NCI-H2196 treated with DMSO at 0.1 percent for 48 hours (cell line): ENCODE measurements at regions not wholly inside any gene's neighbourhood (a gene's known extent, or its start where the extent isn't known, plus 50 kb on each side); places are given as distances from the start of the nearest gene placed in this dataset.
"Not testable (repeated sequence)": the region's sequence is repeated elsewhere in the genome, so short reads cannot be mapped to it uniquely, and the experiment has no call there.

Source experiments
- DNase-seq: peaks from one replicate; lab custom pipeline; 2025; ENCODE audit not compliant: unreplicated experiment; lab: John Stamatoyannopoulos, UW

DNA sequence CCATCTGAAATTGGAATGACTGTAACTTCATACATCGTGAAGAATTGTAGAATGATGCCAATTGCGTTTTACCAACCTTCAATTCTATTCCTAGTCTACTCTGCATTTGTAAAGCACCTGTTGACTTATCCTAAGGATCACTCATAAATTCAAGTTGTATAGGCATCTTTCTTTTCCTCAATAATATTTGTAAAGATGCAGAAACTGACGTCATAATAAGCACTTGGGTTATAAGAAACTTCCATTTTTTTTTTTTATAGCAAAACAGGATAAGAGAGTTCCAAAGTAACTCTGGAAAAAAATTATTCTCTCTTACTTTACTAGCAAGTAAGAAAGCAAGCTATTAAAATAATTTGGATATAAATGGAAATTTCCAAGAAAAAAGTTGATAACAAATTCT is 1377.4 kb upstream of the ACVR2A start:
- no peak for DNase-seq

- DNase-seq = no peak
Observed at GRCh38 chr2:146465460-146465859, 1379.4 kb upstream of the ACVR2A start.

DNA sequence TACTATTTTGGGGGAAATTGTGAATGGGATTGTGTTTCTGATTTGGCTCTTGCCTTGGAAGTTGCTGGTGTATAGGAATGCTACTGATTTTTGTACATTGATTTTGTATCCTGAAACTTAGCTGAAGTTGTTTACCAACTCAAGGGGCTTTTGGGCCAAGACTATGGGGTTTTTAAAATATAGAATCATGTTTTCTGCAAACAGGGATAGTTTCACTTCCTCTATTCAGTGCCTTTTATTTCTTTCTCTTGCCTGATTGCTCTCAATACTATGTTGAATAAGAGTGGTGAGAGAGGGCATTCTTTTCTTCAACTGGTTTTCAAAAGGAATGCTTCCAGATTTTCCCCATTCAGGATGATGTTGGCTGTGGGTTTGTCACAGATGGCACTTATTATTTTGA is 1383.8 kb upstream of the ACVR2A start:
- no peak for DNase-seq

- DNase-seq = no peak
Observed at GRCh38 chr2:146458585-146458984, 1386.2 kb upstream of the ACVR2A start.

GRCh38 chr2:146457221-146457620 is 1387.6 kb upstream of the ACVR2A start:
- no peak for DNase-seq

- no peak for DNase-seq
Observed at GRCh38 chr2:146455325-146455724, 1389.5 kb upstream of the ACVR2A start.

GRCh38 chr2:146451972-146452371 is 1392.9 kb upstream of the ACVR2A start:
- no peak for DNase-seq

DNA sequence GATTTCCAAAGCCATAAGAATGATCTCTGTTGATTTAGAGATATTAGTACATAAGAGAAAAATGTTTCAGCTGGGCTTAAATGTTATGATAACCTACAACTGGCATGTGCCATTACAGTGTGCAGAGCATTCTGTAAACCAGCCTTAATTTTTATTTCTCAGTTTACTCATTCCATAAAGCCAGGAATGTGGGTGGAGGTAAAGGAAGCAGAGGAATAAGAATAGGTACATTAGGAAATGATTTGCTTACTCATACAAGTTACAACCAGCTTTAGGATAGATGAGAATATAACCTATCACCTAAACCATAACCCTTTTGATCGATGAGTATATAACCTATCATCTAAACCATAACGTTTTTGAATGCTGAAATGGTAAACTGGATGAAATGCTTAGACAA is 1394.7 kb upstream of the ACVR2A start:
- no peak for DNase-seq

- no peak for DNase-seq
Observed at GRCh38 chr2:146444987-146445386, 1399.8 kb upstream of the ACVR2A start.

DNA sequence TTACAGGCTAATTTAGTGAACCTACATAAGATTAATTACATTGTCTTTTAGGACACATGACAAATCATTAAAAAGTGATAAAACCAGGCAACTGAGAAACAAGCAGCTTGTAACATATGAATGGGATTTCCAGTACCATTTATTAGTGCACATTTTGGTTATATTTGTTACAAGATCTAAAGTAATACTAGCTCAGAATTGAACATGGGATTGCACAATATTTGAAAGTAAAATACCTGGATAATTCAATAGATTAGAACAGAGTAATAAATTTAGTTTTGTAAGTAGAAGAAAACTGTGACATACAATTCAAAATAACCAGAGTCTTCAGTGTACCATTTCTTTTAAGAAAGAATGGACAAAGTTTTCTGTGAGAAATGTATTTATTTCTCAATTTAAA is 1400.7 kb upstream of the ACVR2A start:
- DNase-seq = no peak

DNA sequence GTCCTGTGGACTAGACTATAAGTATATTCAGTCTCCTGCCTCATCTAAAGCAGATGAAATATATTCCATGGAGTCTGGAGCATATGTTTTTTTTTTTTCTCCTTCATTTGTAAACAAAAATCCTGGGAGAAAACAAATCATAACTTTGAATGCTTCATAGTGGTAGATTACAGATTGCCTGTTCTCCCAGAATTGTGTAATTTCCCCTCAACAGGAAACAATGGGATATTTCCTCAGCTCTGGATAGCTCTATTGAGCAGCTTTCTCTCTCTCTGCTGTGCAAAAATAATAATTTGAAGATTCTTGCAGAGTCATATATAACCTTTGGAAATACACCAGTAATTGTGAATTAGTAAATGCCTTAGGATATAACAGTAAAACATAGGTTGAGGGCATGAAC is 1406.6 kb upstream of the ACVR2A start:
- DNase-seq = no peak

GRCh38 chr2:146437712-146438111 is 1407.1 kb upstream of the ACVR2A start:
- DNase-seq = no peak

DNA sequence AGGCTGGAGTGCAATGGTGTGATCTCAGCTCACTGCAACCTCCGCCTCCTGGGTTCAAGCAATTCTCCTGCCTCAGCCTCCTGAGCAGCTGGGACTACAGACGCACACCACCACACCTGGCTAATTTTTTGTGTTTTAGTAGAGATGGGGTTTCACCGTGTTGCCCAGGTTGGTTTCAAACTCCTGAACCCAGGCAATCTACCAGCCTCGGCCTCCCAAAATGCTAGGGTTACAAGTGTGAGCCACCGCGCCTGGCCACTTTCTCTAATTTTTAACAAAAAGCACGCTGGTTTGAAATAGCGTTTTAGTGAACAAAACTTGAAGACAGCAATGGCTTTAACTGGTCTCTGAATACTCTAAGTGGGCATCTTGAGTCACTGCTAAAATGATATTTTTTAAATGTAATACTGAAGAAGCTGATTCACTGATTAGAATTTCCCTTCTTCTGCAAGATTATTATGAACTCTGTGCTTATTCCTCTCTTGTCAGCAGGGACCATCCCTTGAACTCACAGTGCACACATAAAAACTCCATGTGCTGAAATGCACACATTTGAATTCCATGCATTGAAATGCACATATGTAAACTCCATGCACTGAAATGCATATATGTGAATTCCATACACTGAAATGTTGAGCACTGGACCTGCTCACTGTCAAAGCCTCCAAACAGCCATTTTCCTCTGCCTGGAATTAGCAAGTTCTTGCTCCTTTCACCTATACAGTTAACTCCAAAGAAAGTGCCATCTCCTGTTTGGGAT is 1411.5 kb upstream of the ACVR2A start:
- DNase-seq = no peak

DNA sequence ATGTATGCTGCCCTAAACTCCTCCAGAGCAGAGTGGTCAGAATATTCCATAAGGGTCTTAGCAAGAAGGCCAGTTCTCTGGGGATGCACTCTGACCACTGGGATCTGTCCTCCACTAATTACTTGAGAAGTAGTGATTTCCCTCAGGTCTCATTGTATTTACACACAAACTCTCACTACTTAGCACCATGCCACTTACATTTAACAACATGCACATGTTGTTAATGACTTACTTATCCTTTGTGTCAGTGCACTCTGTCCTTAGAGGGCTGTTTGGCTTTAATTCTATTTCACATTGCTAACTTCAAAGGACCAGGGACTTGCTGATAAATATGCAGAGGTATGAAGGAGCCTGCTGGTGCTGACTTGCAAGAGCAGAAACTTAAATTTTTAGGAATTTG is 1415.5 kb upstream of the ACVR2A start:
- no peak for DNase-seq

DNA sequence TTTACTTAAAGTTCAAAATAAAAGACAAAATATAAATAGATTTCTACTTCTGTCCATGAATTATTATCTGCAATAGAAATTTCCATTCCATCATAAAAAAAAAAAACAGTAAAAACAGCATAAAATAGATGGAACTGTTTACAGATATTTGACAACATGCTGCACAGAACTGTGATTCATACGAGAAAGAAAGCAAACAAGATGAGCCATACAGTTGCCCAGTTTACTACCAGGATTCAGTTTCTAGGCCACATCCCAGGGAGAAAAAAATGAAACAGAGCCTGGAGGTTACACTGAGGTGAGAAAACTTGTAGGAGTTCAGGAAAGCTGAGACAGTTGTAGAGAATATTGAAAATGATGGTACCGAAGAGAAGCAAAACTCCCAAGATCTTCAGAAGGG is 1426.9 kb upstream of the ACVR2A start:
- DNase-seq = no peak

- DNase-seq = no peak
Observed at GRCh38 chr2:146415291-146415690, 1429.5 kb upstream of the ACVR2A start.

- DNase-seq = no peak
Observed at GRCh38 chr2:146414456-146414855, 1430.4 kb upstream of the ACVR2A start.

- DNase-seq = no peak
Observed at GRCh38 chr2:146413086-146413610, 1431.7 kb upstream of the ACVR2A start.

DNA sequence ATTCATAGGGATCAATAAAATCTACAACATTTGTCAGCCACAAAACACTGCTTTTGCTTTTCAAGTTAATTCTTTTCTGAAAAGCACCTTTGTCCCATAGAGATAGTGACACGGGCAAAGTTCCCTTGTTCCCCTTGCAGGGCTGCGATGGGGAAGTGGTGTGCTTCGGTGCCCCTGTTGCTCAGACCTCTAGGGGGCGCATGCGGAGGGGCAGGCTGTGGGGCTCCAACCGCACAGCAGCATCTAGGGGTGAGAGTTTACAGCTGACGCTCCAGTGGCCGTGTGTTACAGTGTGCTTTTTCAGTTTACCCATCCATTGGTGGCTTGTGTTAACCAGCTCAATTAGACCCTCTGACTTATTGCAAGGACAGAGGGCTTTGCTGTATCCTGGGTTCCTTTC is 1432.2 kb upstream of the ACVR2A start:
- no peak for DNase-seq

GRCh38 chr2:146405402-146406309 is 1439.2 kb upstream of the ACVR2A start:
- DNase-seq = not testable (repeated sequence)

DNA sequence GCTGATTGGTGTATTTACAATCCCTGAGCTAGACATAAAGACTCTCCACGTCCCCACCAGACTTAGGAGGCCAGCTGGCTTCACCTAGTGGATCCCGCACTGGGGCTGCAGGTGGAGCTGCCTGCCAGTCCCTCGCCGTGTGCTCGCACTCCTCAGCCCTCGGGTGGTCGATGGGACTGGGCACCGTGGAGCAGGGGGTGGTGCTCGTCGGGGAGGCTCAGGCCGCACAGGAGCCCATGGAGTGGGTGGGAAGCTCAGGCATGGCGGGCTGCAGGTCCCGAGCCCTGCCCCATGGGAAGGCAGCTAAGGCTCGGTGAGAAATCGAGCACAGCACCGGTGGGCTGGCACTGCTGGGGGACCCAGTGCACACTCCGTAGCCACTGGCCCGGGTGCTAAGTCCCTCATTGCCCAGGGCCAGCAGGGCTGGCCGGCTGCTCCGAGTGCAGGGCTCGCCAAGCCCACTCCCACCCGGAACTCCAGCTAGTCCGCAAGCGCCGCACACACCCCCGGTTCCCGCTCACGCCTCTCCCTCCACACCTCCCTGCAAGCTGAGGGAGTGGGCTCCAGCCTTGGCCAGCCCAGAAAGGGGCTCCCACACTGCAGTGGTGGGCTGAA is 1441.2 kb upstream of the ACVR2A start:
- not testable (repeated sequence) for DNase-seq

GRCh38 chr2:146392631-146393030 is 1452.2 kb upstream of the ACVR2A start:
- no peak for DNase-seq
